DND-41 (cell line): ENCODE measurements at regions not wholly inside any gene's neighbourhood (a gene's known extent, or its start where the extent isn't known, plus 50 kb on each side); places are given as distances from the start of the nearest gene placed in this dataset.

Experiments
- ATAC-seq: fragments of 200-7000 bp; cut with Tn5 transposase; 3 replicates; pipeline ENCODE4 v1.9.1; 2021; ENCODE audit warnings: low read depth; ENCODE audit not compliant: insufficient read depth
- DNase-seq: peaks from one replicate; pipeline ENCODE4 v3.0.0-alpha.2; 2020
- H2AFZ ChIP-seq: 2 replicates; pipeline ENCODE4 v1.6.0; 2012; ENCODE audit warnings: low read depth, low read length
- H3K27ac ChIP-seq: 2 replicates; pipeline ENCODE4 v1.5.1; 2012; ENCODE audit warnings: low read length, inconsistent platforms
- H3K27me3 ChIP-seq: fragments of 200-600 bp; sonication (generic); 2 replicates; pipeline ENCODE4 v1.6.0; 2012; ENCODE audit warnings: low read length, mild to moderate bottlenecking, inconsistent platforms; ENCODE audit not compliant: insufficient read depth, poor library complexity
- H3K36me3 ChIP-seq: 2 replicates; pipeline ENCODE4 v1.5.1; 2012; ENCODE audit warnings: low read length, inconsistent platforms; ENCODE audit not compliant: insufficient read depth
- H3K4me1 ChIP-seq: 2 replicates; pipeline ENCODE4 v1.5.1; 2012; ENCODE audit warnings: mild to moderate bottlenecking, low read length; ENCODE audit not compliant: insufficient read depth
- H3K4me2 ChIP-seq: 2 replicates; pipeline ENCODE4 v1.6.0; 2012; ENCODE audit warnings: mild to moderate bottlenecking, moderate library complexity, low read length, inconsistent platforms; ENCODE audit not compliant: insufficient read depth
- H3K4me3 ChIP-seq, 2 experiments: fragments of 200-600 bp in 1 of 2; shearing (Covaris generic) in 1 of 2; 2 replicates each; pipeline ENCODE4 v1.5.1; 2012 to 2016; ENCODE audit warnings: inconsistent platforms in 2 of 2, low read length in 2 of 2, mild to moderate bottlenecking in 2 of 2, low read depth in 1 of 2, moderate library complexity in 1 of 2
- H3K79me2 ChIP-seq: 2 replicates; pipeline ENCODE4 v1.6.0; 2012; ENCODE audit warnings: low read length, inconsistent platforms; ENCODE audit not compliant: insufficient read depth
- H3K9ac ChIP-seq: 2 replicates; pipeline ENCODE4 v1.6.0; 2012; ENCODE audit warnings: low read depth, mild to moderate bottlenecking, inconsistent platforms, low read length, moderate library complexity
- H3K9me3 ChIP-seq: 2 replicates; pipeline ENCODE4 v1.5.1; 2012; ENCODE audit warnings: low read length, moderate library complexity, mild to moderate bottlenecking, inconsistent platforms; ENCODE audit not compliant: insufficient read depth, severe bottlenecking
- H4K20me1 ChIP-seq: 2 replicates; pipeline ENCODE4 v1.6.0; 2012; ENCODE audit warnings: low read length; ENCODE audit not compliant: insufficient read depth
- CTCF ChIP-seq: IDR thresholded peaks from 2 replicates; pipeline ENCODE4 v1.5.1; 2012; ENCODE audit warnings: borderline replicate concordance, low read length, moderate library complexity, mild to moderate bottlenecking; ENCODE audit not compliant: poor library complexity, severe bottlenecking; ENCODE audit errors: extremely low read depth
- EZH2 ChIP-seq: IDR thresholded peaks from 3 replicates; pipeline ENCODE4 v1.6.1; 2012; ENCODE audit warnings: borderline replicate concordance, low read depth, mild to moderate bottlenecking, moderate library complexity, low read length, inconsistent platforms; ENCODE audit not compliant: severe bottlenecking

- Histone ChIP-seq H4K20me1 (no peaks in the 10 kb centered on the region), H2AFZ (no peak overlapping the region), H3K9ac (no peak overlapping the region), H3K36me3 (no peaks in the 10 kb centered on the region), H3K4me2 (no peak overlapping the region), H3K9me3 (no peaks in the 10 kb centered on the region), H3K27me3 (peaks cover 3% of the 10 kb centered on the region), H3K4me1 (no peaks in the 10 kb centered on the region), H3K27ac (no peak overlapping the region), H3K4me3 (no peak overlapping the region), H3K79me2 (no peaks in the 10 kb centered on the region)
- ATAC-seq (no peak), DNase-seq (no peak)
- no peak for TF ChIP-seq CTCF
- TF ChIP-seq EZH2, result no peak
These were observed 261.4 kb downstream of the GRIN2B start for GRCh38 chr12:13719986-13720385.

GRCh38 chr12:13718271-13718670 is 263.1 kb downstream of the GRIN2B start:
- Histone ChIP-seq H3K36me3 (no peaks in the 10 kb centered on the region), H3K27ac (no peak overlapping the region), H3K4me2 (no peak overlapping the region), H3K79me2 (no peaks in the 10 kb centered on the region), H3K27me3 (peaks cover 3% of the 10 kb centered on the region), H2AFZ (no peak overlapping the region), H3K4me3 (no peak overlapping the region), H3K9me3 (no peaks in the 10 kb centered on the region), H3K9ac (no peak overlapping the region), H3K4me1 (no peaks in the 10 kb centered on the region), H4K20me1 (no peaks in the 10 kb centered on the region)
- ATAC-seq, result no peak
- TF ChIP-seq CTCF, result no peak
- TF ChIP-seq EZH2, result no peak
- no peak for DNase-seq

- DNase-seq, result no peak
- H3K4me3 ChIP-seq, result no peak overlapping the region
- H2AFZ ChIP-seq, result no peak overlapping the region
- H3K9me3 ChIP-seq, result no peaks in the 10 kb centered on the region
- no peaks in the 10 kb centered on the region for H3K36me3 ChIP-seq
- no peaks in the 10 kb centered on the region for H4K20me1 ChIP-seq
- no peak overlapping the region for H3K4me2 ChIP-seq
- no peaks in the 10 kb centered on the region for H3K79me2 ChIP-seq
- no peaks in the 10 kb centered on the region for H3K27me3 ChIP-seq
- H3K9ac ChIP-seq, result no peak overlapping the region
- no peak for TF ChIP-seq CTCF
- no peak for TF ChIP-seq EZH2
- no peak overlapping the region for H3K27ac ChIP-seq
- ATAC-seq, result no peak
- H3K4me1 ChIP-seq, result no peaks in the 10 kb centered on the region
These were observed 265.3 kb downstream of the GRIN2B start for GRCh38 chr12:13716119-13716518.
